Skin epidermis (tissue), 12 donors: ENCODE measurements at regions not wholly inside any gene's neighbourhood (a gene's known extent, or its start where the extent isn't known, plus 50 kb on each side); places are given as distances from the start of the nearest gene placed in this dataset.

ENCODE experiments used
- H3K27ac ChIP-seq, 21 experiments: fragments of 200-600 bp; sonication (generic) in 11 of 21; one replicate each; pipeline ENCODE4 v1.5.0; 2020; ENCODE audit warnings: mild to moderate bottlenecking in 3 of 21, inconsistent platforms in 2 of 21, moderate library complexity in 2 of 21
- H3K4me3 ChIP-seq, 7 experiments: fragments of 200-600 bp; sonication (generic) in 2 of 7; one replicate each; pipeline ENCODE4 v1.5.0; 2020; ENCODE audit warnings: inconsistent platforms in 2 of 7, mild to moderate bottlenecking in 2 of 7, moderate library complexity in 1 of 7

DNA sequence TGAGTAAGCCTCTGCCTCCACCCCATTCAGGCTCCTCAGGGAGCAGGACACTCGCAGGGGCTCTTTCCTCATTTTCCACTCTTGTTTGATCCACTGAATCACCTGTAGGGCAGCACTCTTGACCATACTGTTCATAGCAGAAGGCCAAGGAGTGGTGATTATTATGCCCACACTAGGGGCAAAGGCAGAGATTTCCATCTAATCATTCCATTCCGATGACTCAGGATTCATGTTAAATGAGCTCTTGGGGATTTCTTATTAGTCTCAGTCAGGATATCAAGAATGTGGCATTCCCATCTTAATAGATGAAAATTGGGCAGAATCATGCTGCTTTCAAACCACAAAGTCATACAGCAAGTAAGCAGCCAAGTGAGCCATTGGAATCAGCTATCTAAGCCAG lies 101.9 kb upstream of the MOCS1 start:
- no peak overlapping the region for H3K4me3 ChIP-seq
- H3K27ac ChIP-seq = no peak overlapping the region

DNA sequence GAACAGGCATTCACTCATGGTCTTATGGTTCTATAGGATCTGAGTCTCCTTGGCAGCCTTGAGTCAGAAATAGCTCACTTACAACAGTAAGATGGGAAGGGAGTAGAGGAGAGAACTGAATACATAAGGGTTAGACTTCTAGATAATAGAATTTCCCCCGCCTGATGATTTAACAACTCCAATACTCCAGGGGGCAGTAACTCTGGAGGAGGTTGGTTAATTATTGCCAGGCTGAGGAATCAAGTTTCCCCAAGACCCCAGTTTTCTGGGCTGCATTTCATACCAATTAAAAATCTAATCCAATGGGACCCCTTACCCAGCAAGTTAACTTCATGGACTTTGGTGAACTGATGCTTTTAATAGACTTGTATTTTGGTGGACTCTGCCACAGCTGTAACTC lies 94.2 kb upstream of the MOCS1 start:
- Histone ChIP-seq H3K27ac (no peak overlapping the region), H3K4me3 (no peak overlapping the region)

DNA sequence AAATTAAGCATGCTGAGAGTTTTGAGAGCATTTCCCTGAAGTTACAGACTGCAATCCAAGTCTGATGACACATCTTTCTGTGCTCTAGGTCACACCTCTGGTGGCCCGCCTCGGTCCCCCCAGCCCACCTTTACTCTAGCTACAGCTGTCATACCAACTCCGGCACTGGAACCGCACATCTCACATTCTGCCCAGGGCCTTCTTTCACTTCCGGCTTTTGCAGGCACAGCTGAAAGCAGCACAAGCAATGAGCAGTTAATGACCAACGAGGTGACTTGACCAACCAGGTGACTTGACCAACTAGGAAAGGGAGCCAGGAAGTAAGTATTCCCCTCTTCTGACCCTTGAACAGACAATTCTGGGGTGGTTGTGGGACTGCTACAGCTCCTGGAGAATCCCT lies 88.6 kb upstream of the MOCS1 start:
- no peak overlapping the region for H3K4me3 ChIP-seq
- H3K27ac ChIP-seq = no peak overlapping the region

DNA sequence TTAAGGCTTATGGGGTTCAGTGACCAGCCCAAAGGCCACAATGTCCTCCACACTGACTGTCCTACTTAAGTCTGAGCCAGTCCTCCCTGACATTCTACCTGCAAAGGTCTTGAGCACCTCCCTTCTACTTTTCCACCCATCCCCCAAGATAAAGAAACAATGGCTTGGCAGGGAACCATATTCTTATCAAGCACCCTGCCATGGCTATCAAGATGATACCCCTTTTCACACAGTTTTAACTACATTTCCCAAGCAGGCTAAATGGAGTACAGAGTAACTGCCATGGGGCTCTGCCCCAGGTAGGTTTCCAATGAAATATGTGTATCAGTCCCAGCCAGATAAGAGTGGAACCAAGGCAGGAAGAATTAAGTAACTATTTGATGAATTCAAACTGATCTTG lies 85.9 kb upstream of the MOCS1 start:
- no peak overlapping the region for H3K4me3 ChIP-seq
- no peak overlapping the region for H3K27ac ChIP-seq

DNA sequence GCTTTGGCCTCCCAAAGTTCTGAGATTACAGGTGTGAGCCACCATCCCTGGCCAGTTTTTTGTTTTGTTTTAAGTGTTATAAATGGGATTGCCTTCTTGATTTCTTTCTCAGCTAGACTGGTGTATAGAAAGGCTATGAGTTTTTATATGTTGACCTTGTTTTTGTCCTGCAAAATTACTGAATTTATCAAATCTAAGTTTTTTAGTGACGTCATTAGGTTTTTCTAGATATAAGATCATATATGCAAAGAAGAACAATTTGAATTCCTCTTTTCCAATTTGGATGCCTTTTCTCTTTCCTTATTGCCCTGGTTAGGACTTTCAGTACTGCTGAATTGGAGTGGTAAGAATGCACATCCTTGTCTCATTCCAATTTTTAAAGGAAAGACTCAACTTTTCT lies 81.3 kb upstream of the MOCS1 start:
- no peak overlapping the region for H3K27ac ChIP-seq
- H3K4me3 ChIP-seq = no peak overlapping the region

DNA sequence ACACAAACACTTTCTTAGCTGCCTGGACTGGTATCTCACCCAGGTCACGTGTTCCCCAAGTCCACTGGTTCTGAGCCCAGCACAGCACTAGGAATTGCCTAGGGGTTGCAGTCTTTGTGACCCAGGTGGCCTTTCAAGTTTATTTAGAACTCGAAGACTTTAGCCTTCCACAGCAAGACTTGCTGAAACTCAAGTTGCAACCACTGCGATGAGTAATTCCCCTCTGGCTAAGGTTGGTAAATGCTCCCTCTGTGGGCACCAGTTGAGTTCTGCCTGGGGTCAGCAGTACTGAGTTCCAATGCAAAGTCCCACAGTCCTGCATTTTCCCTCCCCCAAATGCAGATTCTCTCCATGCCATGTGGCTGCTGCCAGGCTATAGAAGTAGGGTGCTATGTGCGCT lies 77.6 kb upstream of the MOCS1 start:
- Histone ChIP-seq H3K4me3 (no peak overlapping the region), H3K27ac (no peak overlapping the region)

DNA sequence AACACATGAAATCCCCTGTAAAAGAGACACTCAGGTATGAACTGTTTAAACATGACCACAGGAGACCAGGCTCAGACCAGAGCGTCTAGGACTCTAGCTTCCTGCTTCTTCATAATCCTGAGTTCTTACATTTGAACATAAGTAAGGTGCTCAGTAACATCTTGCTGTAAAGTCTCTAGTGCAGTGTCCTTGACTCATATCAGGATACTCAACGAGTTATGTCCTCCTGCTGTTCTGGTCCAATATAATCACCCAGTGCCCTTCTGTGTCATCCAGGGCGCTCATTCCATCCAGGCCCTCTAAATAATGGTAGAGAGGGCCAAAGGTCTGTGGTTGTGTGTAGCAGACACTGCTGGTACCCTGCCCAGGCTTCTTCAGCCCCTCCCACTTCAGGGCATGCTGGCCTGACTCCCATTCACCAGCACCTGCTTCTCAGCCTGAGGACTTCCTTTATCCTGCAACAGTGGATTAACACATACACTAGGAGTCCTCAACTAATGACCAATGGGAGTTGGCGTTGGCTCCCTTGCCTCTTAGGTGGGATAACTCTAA lies 66.8 kb upstream of the MOCS1 start:
- Histone ChIP-seq H3K4me3 (no peak overlapping the region), H3K27ac (no peak overlapping the region)

DNA sequence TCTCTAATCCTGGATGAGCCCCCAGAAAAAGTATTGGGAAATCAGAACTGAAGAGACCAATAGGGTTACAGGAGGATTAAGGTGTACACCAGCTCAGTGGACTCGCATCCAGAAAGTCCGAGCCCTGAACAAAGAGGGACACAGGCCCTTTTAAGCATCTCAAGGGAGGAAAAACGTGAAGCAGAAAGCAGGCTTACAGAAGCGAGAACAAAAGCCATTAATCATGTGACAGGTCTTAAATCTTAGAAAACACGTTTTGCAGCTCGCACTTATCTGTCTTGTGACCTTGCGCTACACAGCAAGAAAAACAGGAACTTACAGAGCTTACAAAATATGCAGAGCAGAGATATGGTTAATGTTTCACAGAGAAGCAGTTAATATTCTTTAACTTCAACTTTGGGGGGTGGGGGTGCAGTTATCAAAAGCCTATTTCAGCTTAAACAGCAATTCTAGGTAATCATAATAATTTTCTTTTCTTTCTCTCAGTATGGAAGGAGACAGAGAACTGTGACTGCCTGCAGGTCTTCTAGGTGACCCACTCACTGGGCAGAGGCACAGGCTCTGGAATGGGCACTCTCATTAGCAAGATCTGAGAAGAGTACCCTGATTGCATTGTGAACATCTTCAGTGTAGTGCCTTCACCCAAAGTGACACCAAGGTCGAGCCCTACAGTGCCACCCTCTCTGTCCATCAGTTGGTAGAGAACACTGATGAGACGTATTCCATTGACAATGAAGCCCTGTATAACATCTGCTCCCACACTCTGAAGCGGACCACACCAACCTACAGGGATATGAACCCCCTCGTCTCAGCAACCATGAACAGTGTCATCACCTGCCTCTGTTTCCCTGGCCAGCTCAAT lies 65.0 kb upstream of the MOCS1 start:
- Histone ChIP-seq H3K4me3 (no peak overlapping the region), H3K27ac (no peak overlapping the region)

DNA sequence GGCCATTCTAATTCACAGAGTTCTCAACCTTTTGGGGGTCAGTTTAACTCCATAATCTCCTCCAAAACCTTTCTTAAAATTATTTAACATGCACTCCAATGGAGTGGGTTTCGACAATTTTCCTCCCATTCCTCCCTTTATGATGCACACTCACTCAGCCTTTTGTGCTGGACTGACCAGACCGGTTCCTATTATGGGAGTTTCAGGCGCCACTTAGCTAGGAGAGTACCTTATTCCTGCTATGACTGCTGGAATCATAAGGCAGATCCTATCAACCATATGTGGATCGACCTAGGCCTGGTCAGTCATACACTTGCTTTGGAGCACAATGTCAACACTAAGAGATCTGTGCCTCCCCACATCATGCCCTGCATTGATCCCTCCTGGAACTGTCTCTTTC lies 63.9 kb upstream of the MOCS1 start:
- no peak overlapping the region for H3K27ac ChIP-seq
- no peak overlapping the region for H3K4me3 ChIP-seq

DNA sequence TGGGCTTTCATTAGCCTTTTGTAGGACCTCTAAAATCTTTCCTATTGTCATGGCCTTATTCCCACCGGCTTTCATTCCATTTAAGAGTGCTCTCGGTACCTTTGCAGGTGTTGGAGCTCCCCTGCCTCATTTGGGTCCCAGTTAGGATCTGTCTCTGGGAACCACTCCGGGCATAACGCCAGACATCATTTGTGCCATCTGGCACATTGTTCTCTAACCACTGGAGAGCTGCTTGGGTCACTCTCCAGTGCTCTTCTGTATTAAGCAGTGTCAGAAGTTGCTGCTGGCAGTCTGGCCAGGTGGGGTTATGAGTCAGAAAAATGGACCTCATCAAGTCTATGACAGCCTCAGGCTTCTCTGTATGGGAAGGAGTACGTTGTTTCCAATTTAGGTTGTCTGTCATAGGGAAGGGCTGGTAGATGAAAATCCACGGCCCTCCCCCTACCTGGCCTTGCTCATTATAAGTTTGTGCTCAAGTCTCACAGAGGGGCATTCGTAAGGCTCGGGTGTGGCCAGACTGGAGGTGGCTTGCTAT lies 62.9 kb upstream of the MOCS1 start:
- Histone ChIP-seq H3K27ac (no peak overlapping the region), H3K4me3 (no peak overlapping the region)

DNA sequence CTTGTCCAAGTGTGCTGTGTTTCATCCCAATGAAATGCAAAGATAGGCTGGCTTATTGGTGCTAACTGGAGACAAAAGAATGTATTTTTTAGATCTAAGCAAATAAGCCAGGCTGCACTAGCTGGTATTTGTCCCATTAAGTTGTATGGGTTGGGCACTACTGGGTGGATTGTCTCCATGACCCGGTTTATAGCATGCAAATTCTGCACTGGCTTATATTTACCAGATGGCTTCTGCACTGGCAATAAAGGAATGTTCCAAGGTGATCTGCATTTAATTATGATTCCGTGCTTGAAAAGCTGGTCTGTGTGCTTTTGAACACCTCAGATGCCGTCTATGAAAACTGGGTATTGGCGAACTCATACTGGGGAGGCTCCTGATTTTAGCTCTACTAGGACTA lies 61.4 kb upstream of the MOCS1 start:
- Histone ChIP-seq H3K4me3 (no peak overlapping the region), H3K27ac (no peak overlapping the region)

DNA sequence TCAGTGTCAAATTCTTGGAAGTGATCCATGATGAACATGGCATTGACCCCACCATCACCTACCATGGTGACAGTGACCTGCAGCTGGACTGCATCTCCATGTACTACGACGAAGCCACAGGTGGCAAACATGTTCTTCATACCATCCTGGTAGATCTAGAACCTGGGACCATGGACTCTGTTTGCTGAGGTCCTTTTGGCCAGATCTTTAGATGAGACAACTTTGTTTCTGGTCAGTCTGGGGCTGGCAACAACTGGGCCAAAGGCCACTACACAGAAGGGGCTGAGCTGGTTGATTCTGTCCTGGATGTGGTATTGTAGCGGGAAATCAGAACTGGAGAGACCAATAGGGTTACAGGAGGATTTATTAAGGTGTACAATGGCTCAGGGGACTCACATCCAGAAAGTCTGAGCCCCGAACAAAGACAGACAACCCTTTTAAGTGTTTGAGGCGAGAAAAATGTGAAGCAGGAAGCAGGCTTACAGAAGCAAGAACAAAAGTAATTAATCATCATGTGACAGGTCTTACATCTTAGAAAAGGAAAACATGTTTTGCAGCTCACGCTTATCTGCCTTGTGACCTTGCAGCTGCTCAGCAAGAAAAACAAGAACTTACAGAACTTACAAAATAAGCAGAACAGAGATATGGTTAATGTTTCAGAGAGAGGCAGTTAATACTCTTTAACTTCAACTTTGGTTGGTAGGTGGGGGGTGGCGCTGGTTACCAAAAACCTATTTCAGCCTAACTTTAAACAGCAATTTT lies 58.8 kb upstream of the MOCS1 start:
- H3K4me3 ChIP-seq = no peak overlapping the region
- H3K27ac ChIP-seq = peak overlapping the region in 8 of 21 experiments; percentile 7 to 48 (median 24)
